OCI-LY3 (cell line): ENCODE measurements at regions not wholly inside any gene's neighbourhood (a gene's known extent, or its start where the extent isn't known, plus 50 kb on each side); places are given as distances from the start of the nearest gene placed in this dataset.

Experiments used
- H2AFZ ChIP-seq: fragments of 200-600, 300-600 bp; shearing (Covaris generic); 2 replicates; pipeline ENCODE4 v1.6.0; 2014; ENCODE audit warnings: antibody characterized with exemption, low read depth, low read length
- H3K27ac ChIP-seq: fragments of 200-600, 300-600 bp; sonication (generic); 2 replicates; pipeline ENCODE4 v1.5.1; 2014; ENCODE audit warnings: mild to moderate bottlenecking, low read length, moderate library complexity, mixed read lengths
- H3K27me3 ChIP-seq: fragments of 200-600, 300-600 bp; sonication (generic); 2 replicates; pipeline ENCODE4 v1.6.1; 2014; ENCODE audit warnings: low read depth, low read length, mixed read lengths
- H3K36me3 ChIP-seq: fragments of 200-600, 300-600 bp; sonication (generic); replicated peaks from 2 replicates; pipeline ENCODE3; 2014; ENCODE audit warnings: low read depth, low read length, mixed read lengths
- H3K4me1 ChIP-seq: fragments of 300-600, 200-600 bp; sonication (generic); 2 replicates; pipeline ENCODE4 v1.6.1; 2014; ENCODE audit warnings: low read length, mixed read lengths
- H3K4me2 ChIP-seq: fragments of 200-600, 300-600 bp; sonication (generic); 2 replicates; pipeline ENCODE4 v1.6.1; 2014; ENCODE audit warnings: low read length, mixed read lengths
- H3K4me3 ChIP-seq: fragments of 300-600, 200-600 bp; sonication (generic); 2 replicates; pipeline ENCODE4 v1.5.1; 2014; ENCODE audit warnings: antibody characterized with exemption, mild to moderate bottlenecking, low read length, moderate library complexity
- H3K79me2 ChIP-seq: fragments of 300-600, 200-600 bp; shearing (Covaris generic); 2 replicates; pipeline ENCODE4 v1.6.1; 2014; ENCODE audit warnings: mild to moderate bottlenecking, low read length, mixed read lengths
- H3K9ac ChIP-seq: fragments of 300-600, 200-600 bp; shearing (Covaris generic); 2 replicates; pipeline ENCODE4 v1.6.0; 2014; ENCODE audit warnings: mild to moderate bottlenecking, low read length, moderate library complexity
- H3K9me3 ChIP-seq: fragments of 200-600, 300-600 bp; shearing (Covaris generic); 2 replicates; pipeline ENCODE4 v1.6.1; 2014; ENCODE audit warnings: low read length, mixed read lengths; ENCODE audit not compliant: insufficient read depth
- H4K20me1 ChIP-seq: fragments of 200-600, 300-600 bp; sonication (generic); 2 replicates; pipeline ENCODE4 v1.6.1; 2016; ENCODE audit warnings: low read length, mixed read lengths; ENCODE audit not compliant: insufficient read depth
- EZH2phosphoT487 ChIP-seq: fragments of 200-600 bp; shearing (Covaris generic); IDR thresholded peaks from 2 replicates; pipeline ENCODE4 v1.6.1; 2018; ENCODE audit warnings: antibody characterized with exemption, mixed run types, low read depth
- TF ChIP-seq, protein P1 (sequence below): fragments of 200-600, 300-600 bp; sonication (generic); IDR thresholded peaks from 2 replicates; pipeline ENCODE4 v1.5.1; 2014; ENCODE audit warnings: antibody characterized with exemption, low read length, low read depth

- Histone ChIP-seq H3K4me3 (no peak overlapping the region), H3K27ac (no peak overlapping the region), H3K4me2 (peak overlapping the region; percentile 18), H3K9ac (no peak overlapping the region), H4K20me1 (0 out of 2 replicates have a peak, but pooled peaks cover 4% of the 10 kb centered on the region), H3K9me3 (no peaks in the 10 kb centered on the region), H3K27me3 (no peaks in the 10 kb centered on the region), H3K79me2 (no peaks in the 10 kb centered on the region), H3K4me1 (peaks cover 10% of the 10 kb centered on the region), H3K36me3 (no peaks in the 10 kb centered on the region), H2AFZ (no peak overlapping the region)
- TF ChIP-seq EZH2phosphoT487, result no peak
- TF ChIP-seq, protein P1, sequence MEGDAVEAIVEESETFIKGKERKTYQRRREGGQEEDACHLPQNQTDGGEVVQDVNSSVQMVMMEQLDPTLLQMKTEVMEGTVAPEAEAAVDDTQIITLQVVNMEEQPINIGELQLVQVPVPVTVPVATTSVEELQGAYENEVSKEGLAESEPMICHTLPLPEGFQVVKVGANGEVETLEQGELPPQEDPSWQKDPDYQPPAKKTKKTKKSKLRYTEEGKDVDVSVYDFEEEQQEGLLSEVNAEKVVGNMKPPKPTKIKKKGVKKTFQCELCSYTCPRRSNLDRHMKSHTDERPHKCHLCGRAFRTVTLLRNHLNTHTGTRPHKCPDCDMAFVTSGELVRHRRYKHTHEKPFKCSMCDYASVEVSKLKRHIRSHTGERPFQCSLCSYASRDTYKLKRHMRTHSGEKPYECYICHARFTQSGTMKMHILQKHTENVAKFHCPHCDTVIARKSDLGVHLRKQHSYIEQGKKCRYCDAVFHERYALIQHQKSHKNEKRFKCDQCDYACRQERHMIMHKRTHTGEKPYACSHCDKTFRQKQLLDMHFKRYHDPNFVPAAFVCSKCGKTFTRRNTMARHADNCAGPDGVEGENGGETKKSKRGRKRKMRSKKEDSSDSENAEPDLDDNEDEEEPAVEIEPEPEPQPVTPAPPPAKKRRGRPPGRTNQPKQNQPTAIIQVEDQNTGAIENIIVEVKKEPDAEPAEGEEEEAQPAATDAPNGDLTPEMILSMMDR, result no peak
These were observed 144.9 kb downstream of the EDEM1 start for GRCh38 chr3:5332270-5332956.

- no peaks in the 10 kb centered on the region for H4K20me1 ChIP-seq
- no peak overlapping the region for H2AFZ ChIP-seq
- H3K27ac ChIP-seq, result no peak overlapping the region
- no peak overlapping the region for H3K9ac ChIP-seq
- no peak for TF ChIP-seq EZH2phosphoT487
- TF ChIP-seq, protein P1, result no peak
- no peak overlapping the region for H3K4me2 ChIP-seq
- 0 out of 2 replicates have a peak, but pooled peaks cover 4% of the 10 kb centered on the region for H3K27me3 ChIP-seq
- H3K9me3 ChIP-seq, result no peaks in the 10 kb centered on the region
- H3K4me3 ChIP-seq, result no peak overlapping the region
- H3K79me2 ChIP-seq, result no peaks in the 10 kb centered on the region
- no peaks in the 10 kb centered on the region for H3K36me3 ChIP-seq
- no peaks in the 10 kb centered on the region for H3K4me1 ChIP-seq
These were observed 152.5 kb downstream of the EDEM1 start for GRCh38 chr3:5339967-5340535.

DNA sequence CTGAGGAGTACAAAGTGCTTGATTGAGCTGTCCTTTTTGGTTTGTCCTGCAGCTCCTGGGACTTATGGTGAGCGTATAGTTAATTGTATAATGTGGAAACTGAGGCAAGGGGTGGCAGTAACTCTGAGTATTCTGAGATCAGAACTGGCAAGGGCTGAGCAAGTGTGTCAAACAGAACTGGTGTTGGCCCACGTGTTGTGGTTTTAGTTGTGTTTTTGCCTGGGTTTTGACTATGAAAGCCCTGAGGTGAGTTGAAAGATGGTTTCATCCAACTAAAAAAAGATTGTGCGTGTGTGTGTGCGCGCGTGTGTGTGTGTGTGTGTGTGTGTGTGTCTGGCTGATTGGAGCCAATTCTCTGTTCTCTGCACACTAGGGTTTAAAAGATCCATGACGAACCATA, 154.1 kb downstream of the EDEM1 start:
- Histone ChIP-seq H3K36me3 (no peaks in the 10 kb centered on the region), H3K27ac (no peak overlapping the region), H4K20me1 (no peaks in the 10 kb centered on the region), H3K4me3 (no peak overlapping the region), H2AFZ (no peak overlapping the region), H3K9ac (no peak overlapping the region), H3K9me3 (no peaks in the 10 kb centered on the region), H3K79me2 (no peaks in the 10 kb centered on the region), H3K27me3 (0 out of 2 replicates have a peak, but pooled peaks cover 4% of the 10 kb centered on the region), H3K4me2 (no peak overlapping the region), H3K4me1 (no peaks in the 10 kb centered on the region)
- TF ChIP-seq, protein P1, result no peak
- TF ChIP-seq EZH2phosphoT487, result no peak

- Histone ChIP-seq H3K9ac (no peak overlapping the region), H3K79me2 (no peaks in the 10 kb centered on the region), H3K27ac (no peak overlapping the region), H3K4me3 (no peak overlapping the region), H3K9me3 (no peaks in the 10 kb centered on the region), H3K27me3 (peaks cover 5% of the 10 kb centered on the region), H3K4me1 (no peaks in the 10 kb centered on the region), H3K36me3 (no peaks in the 10 kb centered on the region), H3K4me2 (no peak overlapping the region), H2AFZ (no peak overlapping the region), H4K20me1 (no peaks in the 10 kb centered on the region)
- TF ChIP-seq EZH2phosphoT487, result no peak
- TF ChIP-seq, protein P1, result no peak
These were observed 156.0 kb downstream of the EDEM1 start for GRCh38 chr3:5343459-5343858.
